ENCODE measurements at regions not wholly inside any gene's neighbourhood (a gene's known extent, or its start where the extent isn't known, plus 50 kb on each side); places are given as distances from the start of the nearest gene placed in this dataset.
A peak's percentile ranks its signal among the peaks of the same experiment; 100 is the strongest.
"Not testable (repeated sequence)": the region's sequence is repeated elsewhere in the genome, so short reads cannot be mapped to it uniquely, and the experiment has no call there.

DNA sequence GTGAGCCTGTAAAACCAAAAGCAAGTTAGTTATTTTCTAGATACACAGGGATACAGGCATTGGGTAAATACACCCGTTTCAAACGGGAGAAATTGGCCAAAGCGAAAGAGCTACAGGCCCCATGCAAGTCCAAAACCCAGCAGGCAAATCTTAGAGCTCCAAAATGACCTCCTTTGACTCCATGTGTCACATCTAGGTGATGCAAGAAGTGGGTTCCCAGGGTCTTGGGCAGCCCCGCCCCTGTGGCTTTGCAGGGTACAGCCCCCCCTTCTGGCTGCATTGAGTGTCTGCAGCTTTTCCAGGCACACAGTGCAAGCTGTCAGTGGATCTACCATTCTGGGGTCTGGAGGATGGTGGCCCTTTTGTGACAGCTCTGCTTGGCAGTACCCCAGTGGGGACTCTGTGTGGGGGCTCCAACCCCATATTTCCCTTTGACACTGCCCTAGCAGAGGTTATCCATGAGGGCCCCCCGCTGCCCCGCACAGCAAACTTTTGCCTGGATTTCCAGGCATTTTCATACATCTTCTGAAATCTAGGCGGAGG is 1367.6 kb downstream of the CDH12 start:
- DNase-seq (ENCODE audit: low read depth, low spot score); H3K36me3 ChIP-seq (ENCODE audit: control insufficient read depth in 2 of 2, extremely low read depth in 1 of 2, insufficient read depth in 2 of 2, low read length in 2 of 2); H3K9ac ChIP-seq (replicated peaks; ENCODE audit: extremely low read depth, insufficient read depth, low read length); H3K79me2 ChIP-seq (ENCODE audit: control insufficient read depth, insufficient read depth, low read length); H4K20me1 ChIP-seq (replicated peaks; ENCODE audit: control insufficient read depth, extremely low read depth, insufficient read depth, low read length); H3K27ac ChIP-seq (ENCODE audit: insufficient read depth, low read depth, low read length); POLR2A ChIA-PET; H2AFZ ChIP-seq (ENCODE audit: low read depth, low read length); FAIRE-seq; H3K9me1 ChIP-seq (replicated peaks; ENCODE audit: control insufficient read depth, extremely low read depth, insufficient read depth, low read length); H3K9me3 ChIP-seq (replicated peaks; ENCODE audit: control insufficient read depth, insufficient read depth, low read length); H3K4me1 ChIP-seq (ENCODE audit: control insufficient read depth, extremely low read depth, insufficient read depth, low read length); H3K27me3 ChIP-seq (ENCODE audit: control insufficient read depth in 2 of 2, insufficient read depth in 2 of 2, low read length in 2 of 2); dilution Hi-C loops (cut with MboI; ENCODE audit: extremely low pct_ligation_motif_present, low sequenced_read_pairs); H3K4me2 ChIP-seq (ENCODE audit: insufficient read depth, low read length); H3K4me3 ChIP-seq (replicated peaks in 1 of 3; ENCODE audit: insufficient read depth in 1 of 3, low read depth in 1 of 3, low read length in 3 of 3); BruUV-seq (replicated peaks); intact Hi-C loops (cut with micrococcal nuclease): not testable (repeated sequence)
- CTCF ChIA-PET, result interaction anchor here (0.8 kb wide), 1 partner anchor 16 kb away, joined by 3 read pairs; no protein-coding TSS in a partner anchor
- TF ChIP-seq, protein P1, sequence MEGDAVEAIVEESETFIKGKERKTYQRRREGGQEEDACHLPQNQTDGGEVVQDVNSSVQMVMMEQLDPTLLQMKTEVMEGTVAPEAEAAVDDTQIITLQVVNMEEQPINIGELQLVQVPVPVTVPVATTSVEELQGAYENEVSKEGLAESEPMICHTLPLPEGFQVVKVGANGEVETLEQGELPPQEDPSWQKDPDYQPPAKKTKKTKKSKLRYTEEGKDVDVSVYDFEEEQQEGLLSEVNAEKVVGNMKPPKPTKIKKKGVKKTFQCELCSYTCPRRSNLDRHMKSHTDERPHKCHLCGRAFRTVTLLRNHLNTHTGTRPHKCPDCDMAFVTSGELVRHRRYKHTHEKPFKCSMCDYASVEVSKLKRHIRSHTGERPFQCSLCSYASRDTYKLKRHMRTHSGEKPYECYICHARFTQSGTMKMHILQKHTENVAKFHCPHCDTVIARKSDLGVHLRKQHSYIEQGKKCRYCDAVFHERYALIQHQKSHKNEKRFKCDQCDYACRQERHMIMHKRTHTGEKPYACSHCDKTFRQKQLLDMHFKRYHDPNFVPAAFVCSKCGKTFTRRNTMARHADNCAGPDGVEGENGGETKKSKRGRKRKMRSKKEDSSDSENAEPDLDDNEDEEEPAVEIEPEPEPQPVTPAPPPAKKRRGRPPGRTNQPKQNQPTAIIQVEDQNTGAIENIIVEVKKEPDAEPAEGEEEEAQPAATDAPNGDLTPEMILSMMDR (IDR thresholded peaks at IDR 0.05; ENCODE audit: extremely low read depth in 1 of 2, insufficient read depth in 1 of 2, low read depth in 1 of 2, low read length in 2 of 2), result peak; percentile 11 to 42

DNA sequence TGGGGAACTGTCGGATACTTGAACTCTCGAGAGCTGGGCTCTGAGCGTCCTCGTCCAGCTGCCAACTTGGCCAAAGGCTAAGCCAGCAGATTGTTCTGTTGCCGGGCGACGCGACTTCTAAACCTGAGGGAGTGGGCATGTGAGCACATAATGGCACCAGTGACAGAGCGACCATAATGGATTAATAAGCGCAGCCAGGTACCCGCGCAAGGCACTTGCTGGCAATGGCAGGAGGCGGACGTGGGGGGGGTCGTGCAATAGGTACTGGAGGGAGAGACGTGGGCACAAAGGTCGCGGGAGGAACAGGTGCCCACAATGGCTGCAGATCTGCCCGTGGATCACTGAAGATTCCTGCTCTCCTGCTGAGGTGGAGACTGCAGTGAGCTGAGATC is 1368.7 kb downstream of the CDH12 start:
- H3K9me1 ChIP-seq (replicated peaks; ENCODE audit: control insufficient read depth, extremely low read depth, insufficient read depth, low read length); FAIRE-seq: not testable (repeated sequence)

DNA sequence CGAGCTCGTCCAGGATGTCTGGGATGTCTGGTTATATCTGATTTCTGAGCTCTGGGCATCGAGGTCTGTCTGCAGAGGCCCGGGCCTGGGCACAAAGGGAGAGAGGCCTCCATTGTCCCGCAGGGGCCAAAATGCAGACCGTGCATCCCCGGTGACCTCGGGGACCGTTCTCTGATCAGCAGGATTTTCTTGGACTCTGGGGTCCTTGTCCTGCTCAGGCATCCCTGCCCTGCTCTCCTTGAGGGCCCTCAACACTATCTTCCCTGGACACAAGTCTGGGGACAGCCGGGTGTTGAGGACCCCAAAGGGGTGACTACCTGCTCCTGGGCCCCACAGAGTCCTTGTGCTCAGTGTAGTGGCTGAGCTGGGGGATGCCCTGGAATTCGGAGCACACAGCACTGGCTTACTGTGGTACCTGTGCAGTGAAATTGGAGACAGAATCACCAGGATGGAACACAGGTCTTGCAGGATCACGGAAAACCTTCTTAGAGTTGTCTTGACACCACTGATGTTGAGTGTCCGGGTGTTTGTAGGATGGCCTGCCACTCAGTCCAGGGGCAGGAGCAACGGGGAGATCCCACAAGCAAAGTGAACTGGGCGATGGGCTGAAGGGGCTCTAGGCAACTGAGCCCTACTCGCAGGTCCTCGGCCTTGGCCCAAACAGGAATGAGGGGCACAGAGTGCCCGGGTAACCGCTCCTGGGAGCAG is 1369.2 kb downstream of the CDH12 start:
- H3K4me1 ChIP-seq (ENCODE audit: control insufficient read depth, extremely low read depth, insufficient read depth, low read length); H3K36me3 ChIP-seq (ENCODE audit: control insufficient read depth in 2 of 2, extremely low read depth in 1 of 2, insufficient read depth in 2 of 2, low read length in 2 of 2); H3K27me3 ChIP-seq (ENCODE audit: control insufficient read depth in 2 of 2, insufficient read depth in 2 of 2, low read length in 2 of 2); H4K20me1 ChIP-seq (replicated peaks; ENCODE audit: control insufficient read depth, extremely low read depth, insufficient read depth, low read length); POLR2A ChIA-PET; H3K9me1 ChIP-seq (replicated peaks; ENCODE audit: control insufficient read depth, extremely low read depth, insufficient read depth, low read length); H3K79me2 ChIP-seq (ENCODE audit: control insufficient read depth, insufficient read depth, low read length); intact Hi-C loops (cut with micrococcal nuclease); H3K9ac ChIP-seq (replicated peaks; ENCODE audit: extremely low read depth, insufficient read depth, low read length); H3K27ac ChIP-seq (ENCODE audit: insufficient read depth, low read depth, low read length); FAIRE-seq; dilution Hi-C loops (cut with MboI; ENCODE audit: extremely low pct_ligation_motif_present, low sequenced_read_pairs); BruUV-seq (replicated peaks); H2AFZ ChIP-seq (ENCODE audit: low read depth, low read length); CTCF ChIA-PET; DNase-seq (ENCODE audit: low read depth, low spot score); H3K4me2 ChIP-seq (ENCODE audit: insufficient read depth, low read length); H3K9me3 ChIP-seq (replicated peaks; ENCODE audit: control insufficient read depth, insufficient read depth, low read length); H3K4me3 ChIP-seq (replicated peaks in 1 of 3; ENCODE audit: insufficient read depth in 1 of 3, low read depth in 1 of 3, low read length in 3 of 3): not testable (repeated sequence)

More for the DNA sequence above, 1368.7 kb downstream of the CDH12 start:
- H3K4me3 ChIP-seq (replicated peaks in 1 of 3; ENCODE audit: insufficient read depth in 1 of 3, low read depth in 1 of 3, low read length in 3 of 3); BruUV-seq (replicated peaks); intact Hi-C loops (cut with micrococcal nuclease); H3K79me2 ChIP-seq (ENCODE audit: control insufficient read depth, insufficient read depth, low read length); POLR2A ChIA-PET; CTCF ChIA-PET; H3K9me3 ChIP-seq (replicated peaks; ENCODE audit: control insufficient read depth, insufficient read depth, low read length); H4K20me1 ChIP-seq (replicated peaks; ENCODE audit: control insufficient read depth, extremely low read depth, insufficient read depth, low read length); H3K36me3 ChIP-seq (ENCODE audit: control insufficient read depth in 2 of 2, extremely low read depth in 1 of 2, insufficient read depth in 2 of 2, low read length in 2 of 2); H3K4me2 ChIP-seq (ENCODE audit: insufficient read depth, low read length); H3K27me3 ChIP-seq (ENCODE audit: control insufficient read depth in 2 of 2, insufficient read depth in 2 of 2, low read length in 2 of 2); H3K27ac ChIP-seq (ENCODE audit: insufficient read depth, low read depth, low read length); H2AFZ ChIP-seq (ENCODE audit: low read depth, low read length); H3K4me1 ChIP-seq (ENCODE audit: control insufficient read depth, extremely low read depth, insufficient read depth, low read length); DNase-seq (ENCODE audit: low read depth, low spot score); dilution Hi-C loops (cut with MboI; ENCODE audit: extremely low pct_ligation_motif_present, low sequenced_read_pairs); H3K9ac ChIP-seq (replicated peaks; ENCODE audit: extremely low read depth, insufficient read depth, low read length): not testable (repeated sequence)

All from endothelial cell of umbilical vein (primary cell).